ENCODE measurements at regions not wholly inside any gene's neighbourhood (a gene's known extent, or its start where the extent isn't known, plus 50 kb on each side); places are given as distances from the start of the nearest gene placed in this dataset.

DNA sequence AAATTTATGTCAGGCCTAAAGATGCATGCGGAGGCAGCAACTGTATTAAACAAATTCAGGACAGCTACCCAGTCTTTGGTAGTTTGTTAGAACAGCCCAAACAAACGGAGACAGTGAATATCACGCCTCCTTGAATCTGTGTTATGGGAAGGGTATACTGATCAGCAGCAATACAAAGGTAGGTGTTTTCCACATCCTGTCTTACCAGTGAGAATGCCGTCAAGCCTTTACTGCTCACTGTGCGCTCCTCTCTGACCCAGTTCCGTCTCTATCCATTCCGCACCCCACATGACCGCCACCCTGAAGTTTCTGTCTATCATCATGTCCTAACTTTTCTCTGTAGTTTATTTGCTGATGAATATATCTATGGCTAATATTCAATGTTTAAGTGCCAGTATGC lies 473.3 kb downstream of the LPIN1 start:
- peaks cover 0 to 8% (median 3%) of the 10 kb centered on the region in 4 donors for H3K9me3 ChIP-seq (ENCODE audit: control insufficient read depth in 4 of 4, insufficient read depth in 3 of 4, low read length in 3 of 4)
- no peak overlapping the region for H3K9ac ChIP-seq (ENCODE audit: insufficient read depth in 1 of 2, low read length in 2 of 2)
- no peaks in the 10 kb centered on the region for H3K27me3 ChIP-seq (ENCODE audit: control insufficient read depth in 3 of 3, insufficient read depth in 3 of 3, low read length in 2 of 3)
- no peak for DNase-seq
- H3K27ac ChIP-seq (ENCODE audit: low read depth in 1 of 2, low read length in 1 of 2): no peak overlapping the region
- 95 to 97% methylated on average over 8 of the region's 8 CpGs for WGBS, 2 donors
- peaks cover 0 to 4% (median 0%) of the 10 kb centered on the region in 5 donors for H3K4me1 ChIP-seq (ENCODE audit: control insufficient read depth in 5 of 5, insufficient read depth in 5 of 5, low read length in 5 of 5)
- no peak overlapping the region for H3K4me3 ChIP-seq
- TF ChIP-seq, protein P1, sequence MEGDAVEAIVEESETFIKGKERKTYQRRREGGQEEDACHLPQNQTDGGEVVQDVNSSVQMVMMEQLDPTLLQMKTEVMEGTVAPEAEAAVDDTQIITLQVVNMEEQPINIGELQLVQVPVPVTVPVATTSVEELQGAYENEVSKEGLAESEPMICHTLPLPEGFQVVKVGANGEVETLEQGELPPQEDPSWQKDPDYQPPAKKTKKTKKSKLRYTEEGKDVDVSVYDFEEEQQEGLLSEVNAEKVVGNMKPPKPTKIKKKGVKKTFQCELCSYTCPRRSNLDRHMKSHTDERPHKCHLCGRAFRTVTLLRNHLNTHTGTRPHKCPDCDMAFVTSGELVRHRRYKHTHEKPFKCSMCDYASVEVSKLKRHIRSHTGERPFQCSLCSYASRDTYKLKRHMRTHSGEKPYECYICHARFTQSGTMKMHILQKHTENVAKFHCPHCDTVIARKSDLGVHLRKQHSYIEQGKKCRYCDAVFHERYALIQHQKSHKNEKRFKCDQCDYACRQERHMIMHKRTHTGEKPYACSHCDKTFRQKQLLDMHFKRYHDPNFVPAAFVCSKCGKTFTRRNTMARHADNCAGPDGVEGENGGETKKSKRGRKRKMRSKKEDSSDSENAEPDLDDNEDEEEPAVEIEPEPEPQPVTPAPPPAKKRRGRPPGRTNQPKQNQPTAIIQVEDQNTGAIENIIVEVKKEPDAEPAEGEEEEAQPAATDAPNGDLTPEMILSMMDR (IDR thresholded peaks at IDR 0.05; ENCODE audit: control extremely low read depth, extremely low read depth): no peak
- no peak for ATAC-seq (ENCODE audit: insufficient read depth, low FRiP score)
- no peaks in the 10 kb centered on the region for H3K36me3 ChIP-seq (ENCODE audit: control insufficient read depth in 4 of 4, insufficient read depth in 4 of 4, low read length in 4 of 4)

DNA sequence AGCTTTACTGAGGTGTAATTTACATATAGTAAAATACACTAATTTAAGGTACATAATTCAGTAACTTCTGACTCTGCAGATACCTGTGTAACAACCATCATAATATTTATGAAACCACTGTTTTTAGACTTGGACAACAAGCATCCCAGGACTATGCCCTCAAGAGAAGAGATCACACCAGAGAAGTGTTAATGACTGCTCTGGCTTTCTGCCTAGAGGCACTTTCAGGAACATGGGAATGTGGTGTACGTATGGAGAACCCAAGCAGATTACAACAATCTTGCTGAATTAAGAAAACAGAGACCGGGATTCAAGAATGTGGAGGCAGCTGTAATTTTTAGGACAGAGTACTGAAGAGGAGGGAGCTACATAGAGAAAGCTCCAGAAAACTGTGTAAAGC lies 475.2 kb downstream of the LPIN1 start:
- no peak overlapping the region for H3K4me3 ChIP-seq
- 76 to 81% methylated on average over 2 of the region's 2 CpGs for WGBS, 2 donors
- no peaks in the 10 kb centered on the region for H3K36me3 ChIP-seq (ENCODE audit: control insufficient read depth in 4 of 4, insufficient read depth in 4 of 4, low read length in 4 of 4)
- H3K27me3 ChIP-seq (ENCODE audit: control insufficient read depth in 3 of 3, insufficient read depth in 3 of 3, low read length in 2 of 3): no peaks in the 10 kb centered on the region
- no peak overlapping the region for H3K9ac ChIP-seq (ENCODE audit: insufficient read depth in 1 of 2, low read length in 2 of 2)
- H3K27ac ChIP-seq (ENCODE audit: low read depth in 1 of 2, low read length in 1 of 2): no peak overlapping the region
- peaks cover 0 to 4% (median 0%) of the 10 kb centered on the region in 5 donors for H3K4me1 ChIP-seq (ENCODE audit: control insufficient read depth in 5 of 5, insufficient read depth in 5 of 5, low read length in 5 of 5)
- ATAC-seq (ENCODE audit: insufficient read depth, low FRiP score): no peak
- H3K9me3 ChIP-seq (ENCODE audit: control insufficient read depth in 4 of 4, insufficient read depth in 3 of 4, low read length in 3 of 4): peaks cover 0 to 8% (median 3%) of the 10 kb centered on the region in 4 donors
- DNase-seq: no peak
- TF ChIP-seq, protein P1 (IDR thresholded peaks at IDR 0.05; ENCODE audit: control extremely low read depth, extremely low read depth): no peak

DNA sequence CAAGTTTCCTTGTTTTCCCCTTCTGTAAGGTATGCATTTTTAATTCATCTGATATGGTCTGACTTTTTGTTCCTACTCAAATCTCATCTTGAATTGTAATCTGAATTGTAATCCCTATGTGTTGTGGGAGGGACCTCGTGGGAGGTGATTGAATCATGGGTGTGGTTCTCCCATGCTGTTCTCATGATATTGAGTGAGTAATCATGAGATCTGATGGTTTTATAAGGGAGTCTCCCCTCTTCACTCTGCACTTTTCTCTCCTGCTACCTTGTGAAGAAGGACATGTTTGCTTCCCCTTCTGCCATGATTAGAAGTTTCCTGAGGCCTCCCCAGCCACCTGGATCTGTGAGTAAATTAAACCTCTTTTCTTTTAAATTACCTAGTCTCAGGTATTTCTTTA lies 476.1 kb downstream of the LPIN1 start:
- TF ChIP-seq, protein P1 (IDR thresholded peaks at IDR 0.05; ENCODE audit: control extremely low read depth, extremely low read depth): no peak
- no peaks in the 10 kb centered on the region for H3K27me3 ChIP-seq (ENCODE audit: control insufficient read depth in 3 of 3, insufficient read depth in 3 of 3, low read length in 2 of 3)
- ATAC-seq (ENCODE audit: insufficient read depth, low FRiP score) (no peak), DNase-seq (no peak)
- H3K4me1 ChIP-seq (ENCODE audit: control insufficient read depth in 5 of 5, insufficient read depth in 5 of 5, low read length in 5 of 5): peaks cover 0 to 4% (median 0%) of the 10 kb centered on the region in 5 donors
- peaks cover 0 to 8% (median 3%) of the 10 kb centered on the region in 4 donors for H3K9me3 ChIP-seq (ENCODE audit: control insufficient read depth in 4 of 4, insufficient read depth in 3 of 4, low read length in 3 of 4)
- 67 to 83% methylated on average over 1 of the region's 1 CpG for WGBS, 2 donors
- no peaks in the 10 kb centered on the region for H3K36me3 ChIP-seq (ENCODE audit: control insufficient read depth in 4 of 4, insufficient read depth in 4 of 4, low read length in 4 of 4)
- no peak overlapping the region for H3K4me3 ChIP-seq
- H3K27ac ChIP-seq (ENCODE audit: low read depth in 1 of 2, low read length in 1 of 2): no peak overlapping the region
- no peak overlapping the region for H3K9ac ChIP-seq (ENCODE audit: insufficient read depth in 1 of 2, low read length in 2 of 2)

DNA sequence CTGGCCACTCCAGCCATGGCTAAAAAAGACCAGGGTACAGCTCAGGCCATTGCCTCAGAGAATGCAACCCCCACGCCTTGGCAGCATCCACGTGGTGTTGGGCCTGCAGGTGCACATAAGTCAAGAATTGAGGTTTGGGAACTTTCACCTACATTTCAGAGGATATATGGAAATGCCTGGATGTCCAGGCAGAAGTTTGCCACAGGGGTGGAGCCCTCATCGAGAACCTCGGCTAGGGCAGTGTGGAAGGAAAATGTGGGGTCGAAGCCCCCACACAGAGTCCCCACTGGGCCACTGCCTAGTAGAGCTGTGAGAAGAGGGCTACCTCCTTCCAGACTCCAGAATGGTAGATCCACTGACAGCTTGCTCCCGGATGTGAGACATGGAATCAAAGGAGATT lies 477.3 kb downstream of the LPIN1 start:
- Histone ChIP-seq H3K4me1 (ENCODE audit: control insufficient read depth in 5 of 5, insufficient read depth in 5 of 5, low read length in 5 of 5) (peaks cover 0 to 4% (median 0%) of the 10 kb centered on the region in 5 donors), H3K9ac (ENCODE audit: insufficient read depth in 1 of 2, low read length in 2 of 2) (no peak overlapping the region), H3K36me3 (ENCODE audit: control insufficient read depth in 4 of 4, insufficient read depth in 4 of 4, low read length in 4 of 4) (no peaks in the 10 kb centered on the region), H3K9me3 (ENCODE audit: control insufficient read depth in 4 of 4, insufficient read depth in 3 of 4, low read length in 3 of 4) (peaks cover 0 to 8% (median 3%) of the 10 kb centered on the region in 4 donors), H3K27me3 (ENCODE audit: control insufficient read depth in 3 of 3, insufficient read depth in 3 of 3, low read length in 2 of 3) (no peaks in the 10 kb centered on the region), H3K4me3 (no peak overlapping the region), H3K27ac (ENCODE audit: low read depth in 1 of 2, low read length in 1 of 2) (no peak overlapping the region)
- TF ChIP-seq, protein P1 (IDR thresholded peaks at IDR 0.05; ENCODE audit: control extremely low read depth, extremely low read depth): no peak
- no peak for ATAC-seq (ENCODE audit: insufficient read depth, low FRiP score)
- no peak for DNase-seq
- WGBS, 2 donors: 66 to 95% methylated on average over 6 of the region's 6 CpGs

Measured in lung (tissue), 11 donors.